ENCODE measurements at regions not wholly inside any gene's neighbourhood (a gene's known extent, or its start where the extent isn't known, plus 50 kb on each side); places are given as distances from the start of the nearest gene placed in this dataset.

DNA sequence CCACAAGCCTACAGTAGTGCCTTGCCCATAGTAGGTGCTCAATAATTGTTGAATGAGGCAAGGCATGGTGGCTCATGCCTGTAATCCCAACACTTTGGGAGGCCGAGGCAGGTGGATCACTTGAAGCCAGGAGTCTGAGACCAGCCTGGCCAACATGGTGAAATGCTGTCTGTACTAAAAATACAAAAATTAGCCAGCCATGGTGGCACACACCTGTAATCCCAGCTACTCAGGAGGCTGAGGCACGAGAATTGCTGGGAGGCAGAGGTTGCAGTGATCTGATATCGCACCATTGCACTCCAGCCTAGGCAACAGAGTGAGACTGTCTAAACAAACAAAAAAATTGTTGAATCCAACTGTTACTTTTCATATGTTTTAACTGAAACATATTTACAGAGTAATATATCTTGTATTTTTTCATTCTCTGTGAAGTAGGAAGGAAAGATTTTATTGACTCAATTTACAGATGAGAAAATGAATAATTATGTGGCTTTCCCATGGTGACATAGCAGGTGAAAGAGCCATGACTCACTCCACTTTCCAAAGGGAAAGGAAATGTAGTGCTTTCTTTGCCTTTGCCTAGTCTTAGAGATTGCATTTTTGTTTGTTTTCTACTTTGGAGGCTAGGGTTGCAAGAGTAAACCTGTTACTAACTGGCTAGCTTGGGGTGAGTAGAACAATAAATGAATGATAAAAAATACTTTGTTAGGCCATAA is 95.4 kb upstream of the SLC38A4 start:
- H3K27me3 ChIP-seq: no peaks in the 10 kb centered on the region
- no peaks in the 10 kb centered on the region for H3K4me1 ChIP-seq
- no peak overlapping the region for H3K4me3 ChIP-seq
- H3K9ac ChIP-seq: no peak overlapping the region
- no peaks in the 10 kb centered on the region for H3K9me3 ChIP-seq
- H3K4me2 ChIP-seq: no peak overlapping the region
- H4K20me1 ChIP-seq: no peaks in the 10 kb centered on the region
- H3K36me3 ChIP-seq: no peaks in the 10 kb centered on the region
- no peak for TF ChIP-seq Cebpa-rat (IDR thresholded peaks at IDR 0.05)
- H3K27ac ChIP-seq: no peak overlapping the region

DNA sequence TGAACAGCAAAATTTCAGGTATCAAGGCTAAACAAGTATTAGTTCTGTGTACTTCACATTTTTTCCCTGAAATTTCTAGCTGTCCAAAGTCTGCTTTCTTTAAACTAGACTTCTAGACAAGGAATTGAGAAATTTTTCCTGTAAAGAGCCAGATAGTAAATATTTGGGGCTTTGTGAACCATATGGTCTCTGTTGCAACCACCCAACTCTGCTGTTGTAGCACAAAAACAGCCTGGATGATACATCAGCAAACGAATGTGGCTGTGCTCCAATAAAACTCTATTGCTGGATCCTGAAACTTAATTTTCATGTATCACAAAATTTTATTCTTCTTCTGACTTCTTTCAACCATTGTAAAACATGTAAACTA is 96.0 kb upstream of the SLC38A4 start:
- Histone ChIP-seq H3K36me3 (no peaks in the 10 kb centered on the region), H3K4me2 (no peak overlapping the region), H3K4me1 (no peaks in the 10 kb centered on the region), H3K27ac (no peak overlapping the region), H3K9ac (no peak overlapping the region), H3K9me3 (no peaks in the 10 kb centered on the region), H3K27me3 (no peaks in the 10 kb centered on the region), H3K4me3 (no peak overlapping the region), H4K20me1 (no peaks in the 10 kb centered on the region)
- TF ChIP-seq Cebpa-rat (IDR thresholded peaks at IDR 0.05): no peak

DNA sequence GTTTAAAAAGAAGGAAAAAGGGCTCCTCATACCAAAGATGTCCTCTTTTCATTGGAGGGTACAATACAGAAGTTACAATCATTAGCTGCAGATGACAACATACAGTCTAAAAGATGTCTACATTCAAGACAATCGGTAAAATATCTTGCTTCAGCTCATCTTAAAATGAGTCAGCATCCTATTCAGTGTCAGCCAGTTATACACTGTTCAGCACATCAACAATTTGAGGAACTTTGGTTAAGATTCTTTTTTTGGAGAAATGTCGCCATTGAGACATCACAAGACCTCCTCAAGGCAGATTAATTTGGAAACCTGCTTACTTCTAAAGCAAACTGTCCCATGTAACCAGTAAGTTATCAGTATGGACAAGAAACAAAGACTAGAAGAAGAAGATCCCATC is 100.7 kb upstream of the SLC38A4 start:
- no peak overlapping the region for H3K4me2 ChIP-seq
- H3K4me1 ChIP-seq: no peaks in the 10 kb centered on the region
- H3K4me3 ChIP-seq: no peak overlapping the region
- H3K9ac ChIP-seq: no peak overlapping the region
- H3K27me3 ChIP-seq: no peaks in the 10 kb centered on the region
- no peaks in the 10 kb centered on the region for H3K36me3 ChIP-seq
- H3K27ac ChIP-seq: no peak overlapping the region
- 0 out of 2 replicates have a peak, but pooled peaks cover 4% of the 10 kb centered on the region for H3K9me3 ChIP-seq
- TF ChIP-seq Cebpa-rat (IDR thresholded peaks at IDR 0.05): no peak
- no peaks in the 10 kb centered on the region for H4K20me1 ChIP-seq

DNA sequence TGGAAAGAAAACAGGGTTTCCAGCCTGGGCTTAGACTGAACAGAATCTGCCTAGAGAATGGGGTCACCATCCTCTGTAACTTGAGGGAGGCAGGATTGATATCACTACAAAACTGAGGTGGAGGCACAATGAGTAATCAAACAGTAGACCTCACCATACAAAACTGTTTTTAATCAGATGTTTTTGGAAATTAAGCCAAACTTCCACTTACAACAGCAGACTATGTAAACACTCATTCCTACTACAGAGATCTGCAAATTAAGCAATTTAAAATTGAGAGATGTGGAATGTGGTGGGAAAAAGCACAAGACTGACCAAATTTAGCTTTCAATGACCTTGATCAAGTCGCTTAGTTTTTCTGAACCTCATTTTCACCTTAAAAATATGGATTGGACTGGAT is 104.3 kb upstream of the SLC38A4 start:
- H3K9ac ChIP-seq: no peak overlapping the region
- H3K4me3 ChIP-seq: no peak overlapping the region
- no peak overlapping the region for H3K4me2 ChIP-seq
- H3K27ac ChIP-seq: no peak overlapping the region
- H3K36me3 ChIP-seq: no peaks in the 10 kb centered on the region
- no peaks in the 10 kb centered on the region for H3K4me1 ChIP-seq
- H4K20me1 ChIP-seq: no peaks in the 10 kb centered on the region
- no peak for TF ChIP-seq Cebpa-rat (IDR thresholded peaks at IDR 0.05)
- H3K9me3 ChIP-seq: peaks cover 4% of the 10 kb centered on the region; the same call in 1 of the 2 replicates
- no peaks in the 10 kb centered on the region for H3K27me3 ChIP-seq

DNA sequence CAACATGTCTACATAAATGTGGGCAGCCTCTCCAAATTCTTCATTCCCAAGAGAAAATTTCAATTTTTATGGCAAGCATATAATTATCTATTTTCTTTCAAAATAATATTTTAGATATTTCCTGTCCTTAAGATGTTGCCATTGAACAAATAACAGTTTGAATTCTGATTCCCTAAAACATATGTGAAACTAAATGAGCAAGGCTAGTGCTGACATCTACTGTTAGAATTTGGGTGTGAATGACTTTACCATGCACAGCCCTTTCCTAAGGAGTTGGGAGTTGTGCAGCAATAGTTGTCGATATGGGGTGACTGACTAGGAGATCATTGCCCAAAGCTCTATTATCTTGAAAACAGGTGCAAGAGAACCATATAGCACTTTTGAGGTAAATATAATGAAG is 108.2 kb upstream of the SLC38A4 start:
- Histone ChIP-seq H3K4me2 (no peak overlapping the region), H4K20me1 (no peaks in the 10 kb centered on the region), H3K36me3 (no peaks in the 10 kb centered on the region), H3K27me3 (no peaks in the 10 kb centered on the region), H3K27ac (no peak overlapping the region), H3K9me3 (peaks cover 4% of the 10 kb centered on the region; the same call in 1 of the 2 replicates), H3K9ac (no peak overlapping the region), H3K4me1 (no peaks in the 10 kb centered on the region), H3K4me3 (no peak overlapping the region)
- no peak for TF ChIP-seq Cebpa-rat (IDR thresholded peaks at IDR 0.05)

DNA sequence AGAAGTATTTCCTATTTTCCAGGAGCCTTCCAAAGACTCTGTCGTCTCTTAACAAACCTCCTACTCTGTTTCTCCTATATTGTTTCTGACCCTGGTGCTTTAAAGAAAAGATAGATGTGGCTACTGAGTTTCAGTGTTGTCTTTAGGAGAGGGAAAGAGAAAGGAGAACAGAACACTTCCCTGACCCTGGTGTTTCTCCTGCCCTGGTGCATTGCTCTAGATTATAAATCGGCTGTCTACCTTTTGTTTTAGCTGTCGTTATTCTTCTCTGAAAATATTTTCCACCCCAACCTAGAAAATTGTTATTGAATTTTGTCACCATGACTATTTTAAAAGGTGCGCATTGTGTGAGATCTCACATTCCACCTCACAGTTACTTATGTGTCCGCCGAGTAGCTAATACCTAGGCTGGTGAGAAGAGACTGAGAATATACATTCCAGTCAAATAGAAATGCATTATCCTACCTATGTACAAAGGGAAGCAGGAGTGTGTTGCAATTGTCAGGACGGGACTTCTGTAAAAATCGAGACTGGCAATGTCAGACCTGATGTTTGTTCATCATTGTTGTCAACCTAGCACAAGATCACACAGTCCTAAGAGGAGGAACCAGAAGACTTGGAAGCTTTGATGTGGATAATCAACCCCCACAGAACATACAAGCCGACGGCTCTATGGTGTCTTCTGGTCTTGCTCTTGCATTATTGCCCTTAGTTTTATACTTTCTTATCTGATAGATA is 108.7 kb upstream of the SLC38A4 start:
- H3K27ac ChIP-seq: no peak overlapping the region

DNA sequence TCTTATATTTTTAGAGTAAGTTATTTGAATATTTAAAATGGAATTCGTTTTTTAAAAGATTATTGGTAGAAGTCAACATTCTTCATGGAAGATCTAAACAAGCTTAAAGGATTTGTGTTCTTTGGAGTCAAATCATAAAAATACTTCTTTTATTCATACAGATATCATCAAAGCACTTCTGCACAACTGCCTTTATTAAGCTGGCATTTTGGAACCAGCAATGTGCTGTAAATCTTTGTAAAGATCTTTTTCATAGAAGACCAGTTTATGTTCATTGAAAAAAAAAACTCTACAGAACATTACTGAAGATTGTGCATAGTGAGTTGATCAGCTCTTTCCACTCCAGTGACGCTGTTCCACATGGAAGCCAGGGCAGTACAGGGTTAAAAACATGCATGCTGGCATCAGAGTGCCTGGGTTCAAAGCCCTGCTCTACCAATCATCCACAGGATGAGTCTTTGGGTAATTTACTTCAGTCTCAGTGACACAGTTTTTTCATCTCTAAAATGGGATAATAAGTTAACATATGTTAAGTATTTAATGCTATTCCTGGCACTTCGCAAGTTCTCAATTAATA is 109.6 kb upstream of the SLC38A4 start:
- H3K27ac ChIP-seq: no peak overlapping the region
- H3K4me1 ChIP-seq: no peaks in the 10 kb centered on the region
- no peak for TF ChIP-seq Cebpa-rat (IDR thresholded peaks at IDR 0.05)
- H3K9ac ChIP-seq: no peak overlapping the region
- peaks cover 4% of the 10 kb centered on the region; the same call in 1 of the 2 replicates for H3K9me3 ChIP-seq
- H3K4me2 ChIP-seq: no peak overlapping the region
- no peaks in the 10 kb centered on the region for H3K36me3 ChIP-seq
- no peaks in the 10 kb centered on the region for H4K20me1 ChIP-seq
- no peaks in the 10 kb centered on the region for H3K27me3 ChIP-seq
- no peak overlapping the region for H3K4me3 ChIP-seq

More for the DNA sequence above, 108.7 kb upstream of the SLC38A4 start:
- Histone ChIP-seq H3K9ac (no peak overlapping the region), H3K27me3 (no peaks in the 10 kb centered on the region), H3K4me3 (no peak overlapping the region), H3K4me2 (no peak overlapping the region), H4K20me1 (no peaks in the 10 kb centered on the region), H3K4me1 (no peaks in the 10 kb centered on the region), H3K9me3 (peaks cover 4% of the 10 kb centered on the region; the same call in 1 of the 2 replicates), H3K36me3 (no peaks in the 10 kb centered on the region)
- no peak for TF ChIP-seq Cebpa-rat (IDR thresholded peaks at IDR 0.05)

DNA sequence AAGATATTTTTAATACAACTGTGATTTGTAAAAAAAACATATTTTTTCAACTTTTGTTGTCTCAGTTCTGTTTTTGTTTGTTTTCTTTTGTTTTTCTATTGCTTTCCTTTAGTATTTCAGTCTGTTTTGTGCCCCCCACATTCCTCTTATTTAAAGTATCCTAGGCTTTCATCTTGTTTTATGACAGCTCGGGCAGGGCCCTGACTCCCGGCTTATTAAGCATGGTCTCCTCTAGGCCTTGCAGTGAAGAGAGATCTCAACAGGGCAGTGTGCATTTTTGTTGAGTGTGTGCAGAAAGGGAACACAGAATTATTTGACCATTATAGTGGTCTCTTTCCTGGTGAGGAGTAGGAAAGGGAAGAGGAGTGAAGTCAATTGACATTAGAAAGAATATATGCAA is 110.2 kb upstream of the SLC38A4 start:
- Histone ChIP-seq H3K4me3 (no peak overlapping the region), H4K20me1 (no peaks in the 10 kb centered on the region), H3K4me1 (no peaks in the 10 kb centered on the region), H3K4me2 (no peak overlapping the region), H3K9ac (no peak overlapping the region), H3K27ac (no peak overlapping the region), H3K36me3 (no peaks in the 10 kb centered on the region), H3K27me3 (no peaks in the 10 kb centered on the region), H3K9me3 (peaks cover under 1% of the 10 kb centered on the region; the same call in 1 of the 2 replicates)
- no peak for TF ChIP-seq Cebpa-rat (IDR thresholded peaks at IDR 0.05)

DNA sequence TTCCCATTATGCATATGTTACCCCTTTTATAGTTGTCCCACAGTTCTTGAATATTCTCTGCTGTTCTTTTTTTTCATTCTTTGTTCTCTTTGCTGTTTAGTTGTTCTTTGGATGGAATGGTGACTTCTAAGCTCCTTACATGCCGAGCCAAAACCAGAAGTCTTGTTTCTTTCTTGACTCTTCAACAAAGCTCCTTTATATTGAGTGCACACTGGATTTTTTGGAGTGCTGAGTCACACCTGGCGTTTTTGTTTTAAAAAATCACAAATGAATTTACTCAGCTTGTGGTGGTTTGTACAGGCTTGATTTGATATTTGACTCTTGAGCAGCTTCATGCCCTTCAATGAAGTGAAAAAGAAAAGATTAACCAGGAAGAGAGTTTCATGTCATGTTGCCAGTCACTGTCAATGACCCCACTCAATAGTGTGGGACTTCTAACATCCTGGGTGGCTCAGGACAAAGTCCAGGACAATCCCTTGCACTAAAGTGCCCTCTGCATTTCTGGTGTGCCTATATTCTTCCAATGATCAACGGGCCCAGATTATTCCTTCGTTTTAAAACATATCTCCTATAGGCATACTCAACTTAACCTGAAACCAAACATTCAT is 112.4 kb upstream of the SLC38A4 start:
- Histone ChIP-seq H3K27me3 (no peaks in the 10 kb centered on the region), H3K27ac (no peak overlapping the region), H3K4me2 (no peak overlapping the region), H3K9me3 (no peaks in the 10 kb centered on the region), H3K4me3 (no peak overlapping the region), H3K9ac (no peak overlapping the region), H3K36me3 (no peaks in the 10 kb centered on the region), H4K20me1 (no peaks in the 10 kb centered on the region), H3K4me1 (no peaks in the 10 kb centered on the region)
- no peak for TF ChIP-seq Cebpa-rat (IDR thresholded peaks at IDR 0.05)

DNA sequence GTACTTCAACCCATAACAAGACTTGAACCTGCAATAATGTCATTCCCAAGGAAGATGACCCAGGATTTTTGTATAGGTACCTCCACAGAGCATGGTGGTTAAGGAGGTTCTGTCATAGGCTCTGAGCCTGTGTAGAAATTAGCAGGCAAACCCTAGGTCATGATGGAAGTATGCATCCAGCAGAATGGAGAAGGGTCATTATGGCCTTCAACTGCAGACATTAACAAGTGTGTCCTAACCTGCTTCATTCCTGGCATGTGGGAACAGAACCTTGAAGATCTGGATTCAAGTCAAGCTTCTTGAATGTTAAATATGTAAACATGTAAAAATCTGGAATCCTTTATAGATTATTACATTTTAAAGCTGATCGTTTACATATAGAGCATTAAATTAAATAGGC is 116.2 kb upstream of the SLC38A4 start:
- Histone ChIP-seq H3K9me3 (no peaks in the 10 kb centered on the region), H3K36me3 (no peaks in the 10 kb centered on the region), H3K27me3 (no peaks in the 10 kb centered on the region), H3K4me2 (no peak overlapping the region), H4K20me1 (no peaks in the 10 kb centered on the region), H3K9ac (no peak overlapping the region), H3K27ac (no peak overlapping the region), H3K4me3 (no peak overlapping the region), H3K4me1 (no peaks in the 10 kb centered on the region)
- TF ChIP-seq Cebpa-rat (IDR thresholded peaks at IDR 0.05): no peak

All from BLaER1 (cell line).